ENCODE measurements at regions not wholly inside any gene's neighbourhood (a gene's known extent, or its start where the extent isn't known, plus 50 kb on each side); places are given as distances from the start of the nearest gene placed in this dataset.

DNA sequence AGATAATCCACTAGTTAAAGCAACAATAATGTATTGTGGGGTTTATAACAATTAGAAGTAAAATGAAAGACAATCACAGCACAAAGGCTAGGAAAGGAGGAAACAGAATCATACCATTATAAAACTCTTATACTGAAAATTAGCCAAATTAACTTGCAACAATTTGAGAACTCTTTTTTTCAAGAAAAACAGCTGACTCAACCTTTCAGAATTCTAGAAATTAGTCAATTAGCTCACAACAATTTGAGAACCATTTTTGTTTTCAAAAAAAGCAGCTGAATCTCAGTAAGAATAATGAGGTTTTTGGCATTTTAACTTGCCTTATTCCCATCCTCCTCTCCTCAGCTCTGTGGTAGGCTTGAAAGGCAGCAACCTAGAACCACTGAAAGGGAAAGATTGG is 269.9 kb downstream of the NPR3 start:
- in situ Hi-C loops (cut with HindIII; ENCODE audit: extremely low pct_ligation_motif_present, low pct_unique_long_range_greater_than_20kb), result no loop called here
- no TSS peak for BruUV-seq (replicated peaks)
- H2AFZ ChIP-seq (ENCODE audit: low read length), result no peak overlapping the region

GRCh38 chr5:32984851-32985610 is 273.9 kb downstream of the NPR3 start:
- in situ Hi-C loops (cut with HindIII; ENCODE audit: extremely low pct_ligation_motif_present, low pct_unique_long_range_greater_than_20kb), result no loop called here
- H2AFZ ChIP-seq (ENCODE audit: low read length), result no peak overlapping the region

More for the DNA sequence above, 269.9 kb downstream of the NPR3 start:
- Histone ChIP-seq H3K27ac (ENCODE audit: extremely low read length, insufficient read depth, low read length) (no peak overlapping the region), H3K36me3 (replicated peaks in 1 of 2; ENCODE audit: control insufficient read depth in 1 of 2, insufficient read depth in 2 of 2, low read length in 2 of 2) (no peaks in the 10 kb centered on the region), H4K20me1 (ENCODE audit: insufficient read depth, low read length) (no peaks in the 10 kb centered on the region), H3K9me3 (ENCODE audit: low read length) (no peaks in the 10 kb centered on the region), H3K4me3 (replicated peaks in 1 of 3; ENCODE audit: insufficient read depth in 1 of 3, low read depth in 2 of 3, low read length in 3 of 3) (no peak overlapping the region), H3K4me1 (ENCODE audit: insufficient read depth, low read length) (no peaks in the 10 kb centered on the region), H3K4me2 (ENCODE audit: low read depth, low read length) (no peak overlapping the region), H3K27me3 (ENCODE audit: control insufficient read depth in 1 of 2, insufficient read depth in 2 of 2, low read length in 2 of 2) (no peaks in the 10 kb centered on the region), H3K9ac (ENCODE audit: insufficient read depth, low read depth, low read length) (no peak overlapping the region), H3K79me2 (ENCODE audit: insufficient read depth, low read length) (no peaks in the 10 kb centered on the region)
- CTCF ChIA-PET (ENCODE audit: low intra/inter-chr PET ratio, low total read pairs), result no interaction called here
- POLR2A ChIA-PET, result no interaction called here
- TF ChIP-seq TEAD3 (CRISPR knock-in tag; optimal IDR thresholded peaks at IDR 0.05; ENCODE audit: borderline replicate concordance) (no peak), TFDP1 (CRISPR knock-in tag; IDR thresholded peaks at IDR 0.05; ENCODE audit: borderline replicate concordance) (no peak), SIX4 (CRISPR knock-in tag; IDR thresholded peaks at IDR 0.05) (no peak), BHLHE40 (IDR thresholded peaks at IDR 0.05; ENCODE audit: low read length) (no peak), SIX1 (CRISPR knock-in tag; IDR thresholded peaks at IDR 0.05; ENCODE audit: borderline replicate concordance) (no peak), ZNF652 (CRISPR knock-in tag; IDR thresholded peaks at IDR 0.05; ENCODE audit: borderline replicate concordance, low read depth) (no peak), MAFF (IDR thresholded peaks at IDR 0.05; ENCODE audit: low read depth, low read length) (peak; percentile 36; the same call in 1 of the 2 replicates), ZNF253 (CRISPR knock-in tag; IDR thresholded peaks at IDR 0.05; ENCODE audit: borderline replicate concordance) (no peak), KDM5B (CRISPR knock-in tag; IDR thresholded peaks at IDR 0.05; ENCODE audit: borderline replicate concordance) (no peak), MAFK (conservative IDR thresholded peaks at IDR 0.05 in 1 of 2, IDR thresholded peaks at IDR 0.05 in 1 of 2; ENCODE audit: low read length in 2 of 2) (peak; percentile 7 to 70; a peak in 1 of 4 replicates), ELF4 (CRISPR knock-in tag; IDR thresholded peaks at IDR 0.05; ENCODE audit: borderline replicate concordance) (no peak)
- no peak for ATAC-seq
- DNase-seq (ENCODE audit: low spot score), result no peak
- intact Hi-C loops (cut with micrococcal nuclease; ENCODE audit: unreplicated experiment), result no loop called here
- no peak for FAIRE-seq

More at GRCh38 chr5:32984851-32985610, 273.9 kb downstream of the NPR3 start:
- Histone ChIP-seq H3K9me3 (ENCODE audit: low read length) (no peaks in the 10 kb centered on the region), H3K27me3 (ENCODE audit: control insufficient read depth in 1 of 2, insufficient read depth in 2 of 2, low read length in 2 of 2) (no peaks in the 10 kb centered on the region), H3K9ac (ENCODE audit: insufficient read depth, low read depth, low read length) (no peak overlapping the region), H3K27ac (ENCODE audit: extremely low read length, insufficient read depth, low read length) (no peak overlapping the region), H3K36me3 (replicated peaks in 1 of 2; ENCODE audit: control insufficient read depth in 1 of 2, insufficient read depth in 2 of 2, low read length in 2 of 2) (no peaks in the 10 kb centered on the region), H4K20me1 (ENCODE audit: insufficient read depth, low read length) (no peaks in the 10 kb centered on the region), H3K4me2 (ENCODE audit: low read depth, low read length) (no peak overlapping the region), H3K4me1 (ENCODE audit: insufficient read depth, low read length) (no peaks in the 10 kb centered on the region), H3K79me2 (ENCODE audit: insufficient read depth, low read length) (no peaks in the 10 kb centered on the region), H3K4me3 (replicated peaks in 1 of 3; ENCODE audit: insufficient read depth in 1 of 3, low read depth in 2 of 3, low read length in 3 of 3) (no peak overlapping the region)
- no peak for DNase-seq (ENCODE audit: low spot score)
- CTCF ChIA-PET (ENCODE audit: low intra/inter-chr PET ratio, low total read pairs), result no interaction called here
- TF ChIP-seq PHF5A (CRISPR knock-in tag; IDR thresholded peaks at IDR 0.05; ENCODE audit: low read depth, unreplicated experiment) (no peak), GATAD2A (CRISPR knock-in tag; IDR thresholded peaks at IDR 0.05) (no peak)
- 0% methylated on average over 4 of the region's 4 CpGs for WGBS (ENCODE audit: low lambda C conversion rate)
- FAIRE-seq, result no peak
- POLR2A ChIA-PET, result no interaction called here
- ATAC-seq, result no peak
- no TSS peak for BruUV-seq (replicated peaks)
- intact Hi-C loops (cut with micrococcal nuclease; ENCODE audit: unreplicated experiment), result no loop called here
